Sigmoid colon (tissue), 6 donors: ENCODE measurements at regions not wholly inside any gene's neighbourhood (a gene's known extent, or its start where the extent isn't known, plus 50 kb on each side); places are given as distances from the start of the nearest gene placed in this dataset.

Experiments
- DNase-seq: peaks from one replicate; pipeline ENCODE4 v3.0.0-alpha.2; 2019
- H3K27ac ChIP-seq, 4 donors: fragments of 200-600 bp; sonication (generic); one replicate each; pipeline ENCODE4 v1.5.1; 2016 to 2019; ENCODE audit warnings: mild to moderate bottlenecking in 1 of 4
- H3K27me3 ChIP-seq, 3 donors: fragments of 200-600 bp; sonication (generic); one replicate each; pipeline ENCODE4 v1.5.1; 2019; ENCODE audit warnings: mild to moderate bottlenecking in 1 of 3
- H3K36me3 ChIP-seq, 4 donors: fragments of 200-600 bp; sonication (generic); one replicate each; pipeline ENCODE4 v1.5.1; 2016 to 2019
- H3K4me1 ChIP-seq, 4 donors: fragments of 200-600 bp; sonication (generic); one replicate each; pipeline ENCODE4 v1.5.1; 2017 to 2019
- H3K4me3 ChIP-seq, 4 donors: fragments of 200-600 bp; sonication (generic); one replicate each; pipeline ENCODE4 v1.5.1; 2017 to 2019; ENCODE audit warnings: mild to moderate bottlenecking in 2 of 4, moderate library complexity in 1 of 4
- H3K9me3 ChIP-seq, 4 donors: fragments of 200-600 bp in 3 of 4; sonication (generic) in 3 of 4; one replicate each; pipeline versions ENCODE4 v1.5.1 to v1.6.1; 2013 to 2019
- EP300 ChIP-seq, 4 donors: sonication (generic); formaldehyde crosslinking; IDR thresholded peaks; one replicate each; pipeline ENCODE4 v1.6.1; 2017; ENCODE audit warnings: antibody characterized with exemption in 4 of 4
- POLR2A ChIP-seq, 2 donors: fragments of 450-650 bp; IDR thresholded peaks; one replicate each; pipeline ENCODE4 v1.6.1; 2016; ENCODE audit warnings: antibody characterized with exemption in 2 of 2, mild to moderate bottlenecking in 2 of 2, moderate library complexity in 2 of 2
- POLR2AphosphoS5 ChIP-seq, 4 donors: sonication (generic); formaldehyde crosslinking; IDR thresholded peaks; one replicate each; pipeline ENCODE4 v1.6.1; 2017; ENCODE audit warnings: antibody characterized with exemption in 4 of 4
- WGBS, 2 donors: extraction: QIAGEN DNeasy Blood & Tissue Kit; methylation state at CpG; one replicate each; pipeline ENCODE4 v1.1.7; 2013; 5-methylcytosine and 5-hydroxymethylcytosine counted together
- intact Hi-C: fragments of 100-400 bp; cut with DNase I; formaldehyde crosslinking; loops from one replicate; pipeline ENCODE4 v1.15.1; 2023
- TF ChIP-seq, protein P1 (sequence below), 4 experiments: fragments of 450-650 bp in 3 of 4; fragments of 200-600 bp in 1 of 4; IDR thresholded peaks; one replicate each; pipeline ENCODE4 v1.5.1; 2016 to 2019; ENCODE audit warnings: antibody characterized with exemption in 4 of 4, mild to moderate bottlenecking in 3 of 4, moderate library complexity in 2 of 4
- donor health status: healthy with polysubstance abuse.
- donor health status: healthy.

DNA sequence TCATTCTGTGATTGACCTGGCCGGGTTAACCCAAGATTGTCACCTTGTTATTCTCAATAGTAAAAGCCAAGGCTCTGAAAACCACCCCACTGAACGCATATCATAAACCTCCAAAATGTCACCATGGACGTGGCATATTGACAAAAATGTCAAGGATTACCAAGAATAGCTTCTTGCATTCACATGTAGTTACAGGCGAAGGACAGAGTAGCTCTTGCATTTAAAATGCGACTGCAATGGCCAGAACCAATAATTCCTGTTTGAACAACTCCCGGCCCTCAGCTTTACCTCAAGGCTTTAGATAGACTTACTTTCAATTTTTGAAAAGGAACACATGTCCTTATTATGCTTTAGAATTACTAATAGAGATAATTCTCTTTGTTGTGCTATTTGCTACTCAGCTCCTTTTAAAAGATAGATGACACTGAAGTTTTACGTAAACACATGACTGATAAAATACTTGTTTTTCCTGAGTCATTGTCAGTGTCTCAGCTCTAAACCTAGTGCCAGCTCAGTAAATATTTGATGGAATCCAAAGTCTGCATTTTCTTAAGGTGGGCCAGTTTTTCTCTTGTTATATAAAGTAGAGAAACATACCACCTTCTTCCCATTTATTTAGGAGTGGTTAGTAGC, 66.3 kb downstream of the CLDN34 start:
- H3K27ac ChIP-seq: peak overlapping the region in 1 of 4 donors; percentile 14
- peaks cover 0 to 25% (median 5%) of the 10 kb centered on the region in 4 donors for H3K4me1 ChIP-seq
- WGBS, 2 donors: 85 to 86% methylated on average over 7 of the region's 7 CpGs
- no peak overlapping the region for H3K4me3 ChIP-seq
- no peaks in the 10 kb centered on the region for H3K27me3 ChIP-seq
- no peaks in the 10 kb centered on the region for H3K36me3 ChIP-seq
- intact Hi-C loops: no loop called here
- no peaks in the 10 kb centered on the region for H3K9me3 ChIP-seq
- peak; percentile 35 for DNase-seq
- TF ChIP-seq POLR2AphosphoS5 (IDR thresholded peaks at IDR 0.05) (no peak), POLR2A (IDR thresholded peaks at IDR 0.05) (no peak), EP300 (IDR thresholded peaks at IDR 0.05) (no peak)
- TF ChIP-seq, protein P1, sequence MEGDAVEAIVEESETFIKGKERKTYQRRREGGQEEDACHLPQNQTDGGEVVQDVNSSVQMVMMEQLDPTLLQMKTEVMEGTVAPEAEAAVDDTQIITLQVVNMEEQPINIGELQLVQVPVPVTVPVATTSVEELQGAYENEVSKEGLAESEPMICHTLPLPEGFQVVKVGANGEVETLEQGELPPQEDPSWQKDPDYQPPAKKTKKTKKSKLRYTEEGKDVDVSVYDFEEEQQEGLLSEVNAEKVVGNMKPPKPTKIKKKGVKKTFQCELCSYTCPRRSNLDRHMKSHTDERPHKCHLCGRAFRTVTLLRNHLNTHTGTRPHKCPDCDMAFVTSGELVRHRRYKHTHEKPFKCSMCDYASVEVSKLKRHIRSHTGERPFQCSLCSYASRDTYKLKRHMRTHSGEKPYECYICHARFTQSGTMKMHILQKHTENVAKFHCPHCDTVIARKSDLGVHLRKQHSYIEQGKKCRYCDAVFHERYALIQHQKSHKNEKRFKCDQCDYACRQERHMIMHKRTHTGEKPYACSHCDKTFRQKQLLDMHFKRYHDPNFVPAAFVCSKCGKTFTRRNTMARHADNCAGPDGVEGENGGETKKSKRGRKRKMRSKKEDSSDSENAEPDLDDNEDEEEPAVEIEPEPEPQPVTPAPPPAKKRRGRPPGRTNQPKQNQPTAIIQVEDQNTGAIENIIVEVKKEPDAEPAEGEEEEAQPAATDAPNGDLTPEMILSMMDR (IDR thresholded peaks at IDR 0.05): no peak

DNA sequence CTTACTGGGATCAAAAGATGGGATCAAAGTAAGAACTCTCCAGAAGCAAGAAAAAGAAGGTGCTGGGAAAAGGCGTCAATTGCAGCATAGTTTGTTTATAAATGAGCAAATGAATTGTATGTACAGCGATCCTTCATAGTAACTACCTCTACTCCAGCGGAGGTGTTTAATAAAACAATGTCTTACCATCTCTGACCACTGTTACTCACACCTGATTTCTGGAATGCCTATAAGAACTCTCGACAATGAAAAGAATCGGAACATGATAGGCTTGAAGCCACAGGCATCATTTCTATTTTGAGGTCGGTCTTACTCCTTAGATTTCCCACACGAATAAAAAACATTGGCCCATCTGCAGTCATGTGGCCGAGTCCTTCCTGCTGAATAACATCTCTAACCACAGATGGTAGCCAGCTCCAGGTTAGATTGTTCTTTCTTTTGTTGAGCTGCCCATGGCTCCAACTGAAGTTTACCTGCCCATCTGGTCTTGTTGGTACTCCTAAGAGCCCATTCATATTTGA, 67.6 kb downstream of the CLDN34 start:
- Histone ChIP-seq H3K27ac (no peak overlapping the region), H3K9me3 (no peaks in the 10 kb centered on the region), H3K36me3 (no peaks in the 10 kb centered on the region), H3K27me3 (no peaks in the 10 kb centered on the region), H3K4me3 (no peak overlapping the region), H3K4me1 (peaks cover 0 to 21% (median 5%) of the 10 kb centered on the region in 4 donors)
- TF ChIP-seq, protein P1 (IDR thresholded peaks at IDR 0.05): no peak
- TF ChIP-seq EP300 (IDR thresholded peaks at IDR 0.05) (no peak), POLR2A (IDR thresholded peaks at IDR 0.05) (no peak), POLR2AphosphoS5 (IDR thresholded peaks at IDR 0.05) (no peak)
- intact Hi-C loops: no loop called here
- DNase-seq: peak; percentile 8
- 91 to 94% methylated on average over 8 of the region's 8 CpGs for WGBS, 2 donors

DNA sequence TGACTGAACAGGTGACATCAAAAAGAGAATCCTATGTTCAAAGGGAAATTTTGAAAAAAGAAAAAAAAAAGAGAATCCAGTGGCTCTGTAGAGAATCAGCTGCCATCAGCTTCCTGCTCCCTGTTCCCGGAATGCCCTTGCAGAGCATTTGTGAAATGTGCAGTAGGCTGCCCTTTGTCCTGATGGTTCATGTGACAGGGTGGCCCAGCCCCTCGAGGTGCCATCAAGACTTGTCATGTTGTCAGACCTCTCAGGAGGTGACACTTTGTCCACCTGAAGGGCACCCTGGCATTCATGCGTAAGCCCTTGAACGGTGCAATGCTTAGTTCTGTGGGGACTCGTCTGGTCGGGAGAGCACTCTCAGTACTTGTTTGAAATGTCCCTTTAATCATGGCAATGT, 71.4 kb downstream of the CLDN34 start:
- TF ChIP-seq POLR2AphosphoS5 (IDR thresholded peaks at IDR 0.05) (no peak), EP300 (IDR thresholded peaks at IDR 0.05) (no peak), POLR2A (IDR thresholded peaks at IDR 0.05) (no peak)
- TF ChIP-seq, protein P1 (IDR thresholded peaks at IDR 0.05): no peak

DNA sequence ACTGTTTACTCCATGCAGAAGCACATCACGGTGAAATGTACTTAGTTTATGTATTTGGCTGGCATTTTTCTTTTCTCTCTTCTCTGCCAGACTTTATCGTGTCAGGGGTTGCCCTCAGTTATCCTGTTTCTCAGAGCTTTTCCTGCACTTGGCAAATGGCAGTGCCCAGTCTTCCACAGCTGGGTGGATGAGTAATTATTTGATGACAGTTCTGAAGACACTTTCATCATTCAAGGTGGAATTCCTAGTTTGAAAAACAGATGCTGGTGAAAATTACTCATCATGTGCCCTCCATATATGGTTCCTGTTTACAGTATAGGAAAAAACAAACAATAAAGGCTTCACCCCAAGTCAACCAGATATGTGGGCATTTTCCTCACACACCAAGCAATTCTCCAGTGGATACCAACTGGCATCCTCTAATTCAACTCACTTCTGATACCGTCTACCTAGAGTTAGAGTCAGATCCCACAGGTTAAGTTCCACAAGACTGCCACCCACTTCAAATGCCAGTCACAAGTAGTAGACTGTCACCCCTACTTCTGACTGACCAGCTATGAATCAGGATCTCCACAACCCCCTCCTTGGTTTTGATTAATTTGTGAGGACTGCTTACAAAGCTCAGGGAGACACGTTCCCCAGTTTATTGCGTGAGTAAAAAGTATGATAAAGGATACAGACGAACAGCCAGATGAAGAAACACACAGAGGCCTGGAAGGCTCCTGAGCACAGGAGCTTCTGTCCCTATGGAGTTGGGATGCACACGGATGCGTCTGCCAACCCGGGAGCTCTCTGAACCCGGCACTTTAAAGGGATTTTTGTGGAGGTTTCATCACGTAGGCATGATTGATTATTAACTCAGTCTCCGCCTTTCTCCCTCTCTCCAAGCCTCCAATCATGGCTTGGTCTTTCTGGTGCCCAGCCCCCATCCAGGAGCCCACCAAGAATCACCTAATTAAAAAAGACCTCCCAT, 72.9 kb downstream of the CLDN34 start:
- peak overlapping the region in 3 of 4 donors; percentile 17 to 34 (median 21) for H3K27ac ChIP-seq
- H3K9me3 ChIP-seq: no peaks in the 10 kb centered on the region
- WGBS, 2 donors: 80 to 82% methylated on average over 12 of the region's 12 CpGs
- no peak for DNase-seq
- no peaks in the 10 kb centered on the region for H3K36me3 ChIP-seq
- no peaks in the 10 kb centered on the region for H3K27me3 ChIP-seq
- TF ChIP-seq EP300 (IDR thresholded peaks at IDR 0.05) (no peak), POLR2AphosphoS5 (IDR thresholded peaks at IDR 0.05) (no peak), POLR2A (IDR thresholded peaks at IDR 0.05) (no peak)
- TF ChIP-seq, protein P1 (IDR thresholded peaks at IDR 0.05): no peak
- intact Hi-C loops: no loop called here
- H3K4me3 ChIP-seq: no peak overlapping the region
- H3K4me1 ChIP-seq: peaks cover 0 to 26% (median 12%) of the 10 kb centered on the region in 4 donors

More for the DNA sequence above, 71.4 kb downstream of the CLDN34 start:
- no peak overlapping the region for H3K27ac ChIP-seq
- intact Hi-C loops: no loop called here
- H3K36me3 ChIP-seq: no peaks in the 10 kb centered on the region
- WGBS, 2 donors: 93 to 94% methylated on average over 6 of the region's 6 CpGs
- DNase-seq: no peak
- H3K4me3 ChIP-seq: no peak overlapping the region
- no peaks in the 10 kb centered on the region for H3K9me3 ChIP-seq
- H3K4me1 ChIP-seq: peaks cover 0 to 19% (median 7%) of the 10 kb centered on the region in 4 donors
- no peaks in the 10 kb centered on the region for H3K27me3 ChIP-seq
